H1 (cell line): ENCODE measurements at regions not wholly inside any gene's neighbourhood (a gene's known extent, or its start where the extent isn't known, plus 50 kb on each side); places are given as distances from the start of the nearest gene placed in this dataset.

Experiments
- CTCF ChIP-seq, 3 experiments: IDR thresholded peaks; 1 replicate in 2 of 3; 2 replicates in 1 of 3; pipeline versions ENCODE4 v1.5.1 to v1.6.1; 2011; ENCODE audit warnings: low read length in 3 of 3, mild to moderate bottlenecking in 3 of 3, inconsistent platforms in 2 of 3, low read depth in 1 of 3, moderate library complexity in 1 of 3; ENCODE audit not compliant: insufficient read depth in 1 of 3; ENCODE audit errors: control extremely low read depth in 1 of 3
- EP300 ChIP-seq, 2 experiments: IDR thresholded peaks; 1 replicate in 1 of 2; 2 replicates in 1 of 2; pipeline ENCODE4 v1.6.1; 2011 to 2012; ENCODE audit warnings: low read depth in 2 of 2, low read length in 2 of 2, mild to moderate bottlenecking in 2 of 2, borderline replicate concordance in 1 of 2, inconsistent platforms in 1 of 2, moderate library complexity in 1 of 2
- MAX ChIP-seq: IDR thresholded peaks from 2 replicates; pipeline ENCODE4 v1.6.1; 2012; ENCODE audit warnings: inconsistent platforms
- POLR2A ChIP-seq, 2 experiments: IDR thresholded peaks; 1 replicate in 1 of 2; 2 replicates in 1 of 2; pipeline ENCODE4 v1.6.1; 2011; ENCODE audit warnings: low read depth in 2 of 2, low read length in 2 of 2, mild to moderate bottlenecking in 2 of 2; ENCODE audit errors: control extremely low read depth in 1 of 2
- RAD21 ChIP-seq, 2 experiments: IDR thresholded peaks in 1 of 2; conservative IDR thresholded peaks in 1 of 2; 2 replicates each; pipeline ENCODE4 v1.6.1; 2011; ENCODE audit warnings: low read depth in 2 of 2, low read length in 2 of 2, improper control_type of control experiment in 1 of 2, inconsistent platforms in 1 of 2, mild to moderate bottlenecking in 1 of 2, moderate library complexity in 1 of 2

- TF ChIP-seq CTCF (IDR thresholded peaks at IDR 0.05; ENCODE audit: control extremely low read depth in 1 of 3, insufficient read depth in 1 of 3, low read depth in 1 of 3, low read length in 3 of 3) (no peak), MAX (no peak), POLR2A (IDR thresholded peaks at IDR 0.05; ENCODE audit: control extremely low read depth in 1 of 2, low read depth in 2 of 2, low read length in 2 of 2) (no peak), RAD21 (IDR thresholded peaks at IDR 0.05 in 1 of 2, conservative IDR thresholded peaks at IDR 0.05 in 1 of 2; ENCODE audit: low read depth in 2 of 2, low read length in 2 of 2) (no peak), EP300 (IDR thresholded peaks at IDR 0.05; ENCODE audit: borderline replicate concordance in 1 of 2, low read depth in 2 of 2, low read length in 2 of 2) (no peak)
These were observed 92.6 kb downstream of the C9orf152 start for GRCh38 chr9:110115341-110115820.
